ENCODE measurements at regions not wholly inside any gene's neighbourhood (a gene's known extent, or its start where the extent isn't known, plus 50 kb on each side); places are given as distances from the start of the nearest gene placed in this dataset.

DNA sequence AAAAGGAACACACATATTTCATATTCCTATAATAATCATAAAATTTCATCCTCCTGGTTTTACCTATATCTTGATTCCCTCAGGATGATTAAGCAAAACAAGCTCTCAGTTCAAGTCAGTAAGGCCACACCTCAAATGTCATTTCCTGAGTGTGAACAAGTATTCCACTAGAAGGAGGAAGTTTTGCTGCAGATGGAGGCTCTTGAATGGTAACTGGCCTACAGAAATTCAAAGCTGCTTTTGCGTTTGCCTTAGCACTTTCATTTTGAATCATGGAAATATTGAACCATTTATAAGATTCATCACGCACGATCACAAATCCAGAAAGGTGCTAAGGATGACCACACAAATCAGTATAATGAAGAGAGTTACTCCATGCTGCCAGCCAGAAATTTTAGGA, 254.4 kb upstream of the CXXC4 start:
- no peaks in the 10 kb centered on the region for H3K79me2 ChIP-seq (ENCODE audit: insufficient read depth, low read length)
- H3K36me3 ChIP-seq (ENCODE audit: insufficient read depth, low read length), result no peaks in the 10 kb centered on the region
- H3K9ac ChIP-seq (ENCODE audit: low read depth, low read length), result no peak overlapping the region
- no peaks in the 10 kb centered on the region for H3K9me3 ChIP-seq (ENCODE audit: insufficient read depth, low read length, severe bottlenecking)
- no peaks in the 10 kb centered on the region for H4K20me1 ChIP-seq (ENCODE audit: insufficient read depth, low read length)
- H2AFZ ChIP-seq (ENCODE audit: low read depth, low read length), result no peak overlapping the region
- ATAC-seq (ENCODE audit: insufficient read depth, low read depth) (no peak), DNase-seq (no peak)
- H3K27me3 ChIP-seq (ENCODE audit: insufficient read depth, low read length, poor library complexity), result no peaks in the 10 kb centered on the region
- no peak overlapping the region for H3K4me3 ChIP-seq (ENCODE audit: low read depth in 1 of 2, low read length in 2 of 2)
- H3K4me2 ChIP-seq (ENCODE audit: insufficient read depth, low read length), result no peak overlapping the region
- no peaks in the 10 kb centered on the region for H3K4me1 ChIP-seq (ENCODE audit: insufficient read depth, low read length)
- H3K27ac ChIP-seq (ENCODE audit: low read length), result no peak overlapping the region
- no peak for TF ChIP-seq EZH2 (IDR thresholded peaks at IDR 0.05; ENCODE audit: borderline replicate concordance, low read depth, low read length, severe bottlenecking)
- TF ChIP-seq, protein P1, sequence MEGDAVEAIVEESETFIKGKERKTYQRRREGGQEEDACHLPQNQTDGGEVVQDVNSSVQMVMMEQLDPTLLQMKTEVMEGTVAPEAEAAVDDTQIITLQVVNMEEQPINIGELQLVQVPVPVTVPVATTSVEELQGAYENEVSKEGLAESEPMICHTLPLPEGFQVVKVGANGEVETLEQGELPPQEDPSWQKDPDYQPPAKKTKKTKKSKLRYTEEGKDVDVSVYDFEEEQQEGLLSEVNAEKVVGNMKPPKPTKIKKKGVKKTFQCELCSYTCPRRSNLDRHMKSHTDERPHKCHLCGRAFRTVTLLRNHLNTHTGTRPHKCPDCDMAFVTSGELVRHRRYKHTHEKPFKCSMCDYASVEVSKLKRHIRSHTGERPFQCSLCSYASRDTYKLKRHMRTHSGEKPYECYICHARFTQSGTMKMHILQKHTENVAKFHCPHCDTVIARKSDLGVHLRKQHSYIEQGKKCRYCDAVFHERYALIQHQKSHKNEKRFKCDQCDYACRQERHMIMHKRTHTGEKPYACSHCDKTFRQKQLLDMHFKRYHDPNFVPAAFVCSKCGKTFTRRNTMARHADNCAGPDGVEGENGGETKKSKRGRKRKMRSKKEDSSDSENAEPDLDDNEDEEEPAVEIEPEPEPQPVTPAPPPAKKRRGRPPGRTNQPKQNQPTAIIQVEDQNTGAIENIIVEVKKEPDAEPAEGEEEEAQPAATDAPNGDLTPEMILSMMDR (IDR thresholded peaks at IDR 0.05; ENCODE audit: borderline replicate concordance, extremely low read depth, low read length, poor library complexity, severe bottlenecking), result no peak

DNA sequence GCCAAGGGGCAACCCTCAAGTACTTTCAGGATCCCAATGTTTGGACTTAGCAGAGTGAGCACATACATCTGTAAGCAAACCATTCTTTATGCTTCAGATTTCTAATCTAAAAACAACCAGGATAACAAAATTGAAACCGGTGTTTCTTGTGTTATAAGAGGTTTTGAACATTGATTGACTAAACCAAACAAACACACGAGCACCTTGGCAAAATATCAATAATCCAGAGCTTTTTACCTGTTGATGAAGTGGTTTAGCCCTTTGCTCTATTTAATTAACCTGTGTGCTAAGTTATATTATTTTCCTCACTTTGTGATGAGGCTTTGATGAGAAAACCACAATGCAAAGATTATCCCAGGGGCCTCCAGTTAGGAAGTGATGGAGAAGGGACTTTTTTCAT, 255.3 kb upstream of the CXXC4 start:
- ATAC-seq (ENCODE audit: insufficient read depth, low read depth), result no peak

DNA sequence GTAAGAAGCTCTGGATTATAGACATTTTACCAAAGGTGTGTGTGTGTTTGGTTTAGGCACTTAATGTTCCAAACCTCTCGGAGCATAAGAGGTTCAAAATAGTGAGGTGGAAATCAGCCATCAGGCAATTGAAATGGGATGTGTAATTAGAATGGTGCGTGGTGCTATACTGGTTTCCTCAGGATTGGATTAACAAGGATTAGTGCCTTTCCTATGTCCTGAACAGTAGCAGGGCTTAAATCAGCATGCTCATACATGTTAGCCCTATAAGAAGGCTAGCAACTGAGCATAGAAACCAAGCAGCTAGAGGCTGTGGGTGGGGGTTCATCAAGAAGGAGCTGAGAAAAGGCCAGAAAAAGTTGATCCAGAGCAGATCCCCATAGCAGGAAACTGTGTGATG, 256.8 kb upstream of the CXXC4 start:
- no peak for ATAC-seq (ENCODE audit: insufficient read depth, low read depth)
- DNase-seq, result no peak
- Histone ChIP-seq H3K27ac (ENCODE audit: low read length) (no peak overlapping the region), H4K20me1 (ENCODE audit: insufficient read depth, low read length) (no peaks in the 10 kb centered on the region), H3K4me2 (ENCODE audit: insufficient read depth, low read length) (no peak overlapping the region), H3K9ac (ENCODE audit: low read depth, low read length) (no peak overlapping the region), H2AFZ (ENCODE audit: low read depth, low read length) (no peak overlapping the region), H3K9me3 (ENCODE audit: insufficient read depth, low read length, severe bottlenecking) (no peaks in the 10 kb centered on the region), H3K27me3 (ENCODE audit: insufficient read depth, low read length, poor library complexity) (no peaks in the 10 kb centered on the region), H3K4me3 (ENCODE audit: low read depth in 1 of 2, low read length in 2 of 2) (no peak overlapping the region), H3K36me3 (ENCODE audit: insufficient read depth, low read length) (no peaks in the 10 kb centered on the region), H3K79me2 (ENCODE audit: insufficient read depth, low read length) (no peaks in the 10 kb centered on the region), H3K4me1 (ENCODE audit: insufficient read depth, low read length) (no peaks in the 10 kb centered on the region)
- TF ChIP-seq EZH2 (IDR thresholded peaks at IDR 0.05; ENCODE audit: borderline replicate concordance, low read depth, low read length, severe bottlenecking), result no peak
- TF ChIP-seq, protein P1 (IDR thresholded peaks at IDR 0.05; ENCODE audit: borderline replicate concordance, extremely low read depth, low read length, poor library complexity, severe bottlenecking), result no peak

More for the DNA sequence above, 255.3 kb upstream of the CXXC4 start:
- no peak overlapping the region for H3K4me2 ChIP-seq (ENCODE audit: insufficient read depth, low read length)
- no peak overlapping the region for H3K4me3 ChIP-seq (ENCODE audit: low read depth in 1 of 2, low read length in 2 of 2)
- H3K27ac ChIP-seq (ENCODE audit: low read length), result no peak overlapping the region
- no peaks in the 10 kb centered on the region for H4K20me1 ChIP-seq (ENCODE audit: insufficient read depth, low read length)
- H3K9ac ChIP-seq (ENCODE audit: low read depth, low read length), result no peak overlapping the region
- H3K36me3 ChIP-seq (ENCODE audit: insufficient read depth, low read length), result no peaks in the 10 kb centered on the region
- H3K79me2 ChIP-seq (ENCODE audit: insufficient read depth, low read length), result no peaks in the 10 kb centered on the region
- TF ChIP-seq, protein P1 (IDR thresholded peaks at IDR 0.05; ENCODE audit: borderline replicate concordance, extremely low read depth, low read length, poor library complexity, severe bottlenecking), result no peak
- no peak for TF ChIP-seq EZH2 (IDR thresholded peaks at IDR 0.05; ENCODE audit: borderline replicate concordance, low read depth, low read length, severe bottlenecking)
- DNase-seq, result no peak
- H3K4me1 ChIP-seq (ENCODE audit: insufficient read depth, low read length), result no peaks in the 10 kb centered on the region
- H2AFZ ChIP-seq (ENCODE audit: low read depth, low read length), result no peak overlapping the region
- H3K27me3 ChIP-seq (ENCODE audit: insufficient read depth, low read length, poor library complexity), result no peaks in the 10 kb centered on the region
- no peaks in the 10 kb centered on the region for H3K9me3 ChIP-seq (ENCODE audit: insufficient read depth, low read length, severe bottlenecking)

DNA sequence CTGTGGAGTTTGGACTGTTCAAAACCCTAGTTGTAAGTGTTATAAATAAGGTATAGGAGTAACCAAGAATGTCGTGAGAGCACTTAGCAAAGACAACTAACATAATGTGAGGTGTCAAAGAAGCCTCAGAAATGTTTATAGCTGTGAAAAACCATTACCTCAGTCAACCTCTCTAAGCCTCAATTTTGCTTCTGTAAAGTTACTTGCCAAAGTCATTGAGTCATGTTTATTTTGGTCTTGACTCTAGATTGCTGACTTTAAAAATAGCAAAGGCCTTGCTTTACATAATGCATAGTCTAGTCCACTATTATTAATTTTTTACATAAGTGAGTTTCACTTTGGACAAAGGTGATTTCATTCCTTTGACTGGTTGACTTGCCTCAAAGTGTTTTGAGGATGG, 257.6 kb upstream of the CXXC4 start:
- TF ChIP-seq, protein P1 (IDR thresholded peaks at IDR 0.05; ENCODE audit: borderline replicate concordance, extremely low read depth, low read length, poor library complexity, severe bottlenecking), result no peak
- no peak for TF ChIP-seq EZH2 (IDR thresholded peaks at IDR 0.05; ENCODE audit: borderline replicate concordance, low read depth, low read length, severe bottlenecking)
- H3K4me2 ChIP-seq (ENCODE audit: insufficient read depth, low read length), result no peak overlapping the region
- H3K4me3 ChIP-seq (ENCODE audit: low read depth in 1 of 2, low read length in 2 of 2), result no peak overlapping the region
- H3K9me3 ChIP-seq (ENCODE audit: insufficient read depth, low read length, severe bottlenecking), result no peaks in the 10 kb centered on the region
- no peaks in the 10 kb centered on the region for H3K79me2 ChIP-seq (ENCODE audit: insufficient read depth, low read length)
- no peak for ATAC-seq (ENCODE audit: insufficient read depth, low read depth)
- no peaks in the 10 kb centered on the region for H3K27me3 ChIP-seq (ENCODE audit: insufficient read depth, low read length, poor library complexity)
- H3K36me3 ChIP-seq (ENCODE audit: insufficient read depth, low read length), result no peaks in the 10 kb centered on the region
- no peak overlapping the region for H2AFZ ChIP-seq (ENCODE audit: low read depth, low read length)
- no peak overlapping the region for H3K9ac ChIP-seq (ENCODE audit: low read depth, low read length)
- DNase-seq, result no peak
- no peak overlapping the region for H3K27ac ChIP-seq (ENCODE audit: low read length)
- no peaks in the 10 kb centered on the region for H3K4me1 ChIP-seq (ENCODE audit: insufficient read depth, low read length)
- H4K20me1 ChIP-seq (ENCODE audit: insufficient read depth, low read length), result no peaks in the 10 kb centered on the region

All from DND-41 (cell line).